ENCODE measurements at regions not wholly inside any gene's neighbourhood (a gene's known extent, or its start where the extent isn't known, plus 50 kb on each side); places are given as distances from the start of the nearest gene placed in this dataset.

GRCh38 chr2:78051480-78051879 lies 529.3 kb upstream of the LRRTM4 start:
- no peak for TF ChIP-seq POLR2A (IDR thresholded peaks at IDR 0.05)
- no peak for TF ChIP-seq CTCF (IDR thresholded peaks at IDR 0.05)
- intact Hi-C loops (cut with DNase I; ENCODE audit: low total_unique reads), result no loop called here
- WGBS, 2 donors, result 86 to 92% methylated on average over 5 of the region's 5 CpGs

GRCh38 chr2:78056976-78057375 lies 534.8 kb upstream of the LRRTM4 start:
- intact Hi-C loops (cut with DNase I; ENCODE audit: low total_unique reads), result no loop called here
- Histone ChIP-seq H3K27me3 (no peaks in the 10 kb centered on the region), H3K9me3 (no peaks in the 10 kb centered on the region)

More at GRCh38 chr2:78051480-78051879, 529.3 kb upstream of the LRRTM4 start:
- DNase-seq, result no peak
- Histone ChIP-seq H3K4me1 (no peaks in the 10 kb centered on the region), H3K36me3 (ENCODE audit: low read depth, missing control alignments) (no peaks in the 10 kb centered on the region), H3K27ac (no peak overlapping the region), H3K9me3 (no peaks in the 10 kb centered on the region), H3K4me3 (no peak overlapping the region), H3K27me3 (no peaks in the 10 kb centered on the region)

GRCh38 chr2:78061301-78061700 lies 539.1 kb upstream of the LRRTM4 start:
- WGBS, 2 donors, result 91 to 94% methylated on average over 2 of the region's 2 CpGs
- TF ChIP-seq POLR2A (IDR thresholded peaks at IDR 0.05) (no peak), CTCF (IDR thresholded peaks at IDR 0.05) (no peak)

More at GRCh38 chr2:78056976-78057375, 534.8 kb upstream of the LRRTM4 start:
- no peaks in the 10 kb centered on the region for H3K4me1 ChIP-seq
- TF ChIP-seq CTCF (IDR thresholded peaks at IDR 0.05) (no peak), POLR2A (IDR thresholded peaks at IDR 0.05) (no peak)
- no peak for DNase-seq
- no peaks in the 10 kb centered on the region for H3K36me3 ChIP-seq (ENCODE audit: low read depth, missing control alignments)
- H3K4me3 ChIP-seq, result no peak overlapping the region
- H3K27ac ChIP-seq, result no peak overlapping the region

GRCh38 chr2:78061732-78062131 lies 539.6 kb upstream of the LRRTM4 start:
- H3K27ac ChIP-seq, result no peak overlapping the region
- TF ChIP-seq CTCF (IDR thresholded peaks at IDR 0.05) (no peak), POLR2A (IDR thresholded peaks at IDR 0.05) (no peak)
- intact Hi-C loops (cut with DNase I; ENCODE audit: low total_unique reads), result no loop called here
- H3K4me3 ChIP-seq, result no peak overlapping the region
- DNase-seq, result no peak
- H3K27me3 ChIP-seq, result no peaks in the 10 kb centered on the region
- H3K36me3 ChIP-seq (ENCODE audit: low read depth, missing control alignments), result no peaks in the 10 kb centered on the region
- no peaks in the 10 kb centered on the region for H3K4me1 ChIP-seq
- H3K9me3 ChIP-seq, result no peaks in the 10 kb centered on the region
- WGBS, 2 donors, result 85 to 94% methylated on average over 5 of the region's 5 CpGs

More at GRCh38 chr2:78061301-78061700, 539.1 kb upstream of the LRRTM4 start:
- Histone ChIP-seq H3K27me3 (no peaks in the 10 kb centered on the region), H3K4me3 (no peak overlapping the region), H3K27ac (no peak overlapping the region), H3K4me1 (no peaks in the 10 kb centered on the region), H3K9me3 (no peaks in the 10 kb centered on the region), H3K36me3 (ENCODE audit: low read depth, missing control alignments) (no peaks in the 10 kb centered on the region)
- no peak for DNase-seq
- intact Hi-C loops (cut with DNase I; ENCODE audit: low total_unique reads), result no loop called here

- TF ChIP-seq CTCF (IDR thresholded peaks at IDR 0.05) (no peak), POLR2A (IDR thresholded peaks at IDR 0.05) (no peak)
- Histone ChIP-seq H3K4me1 (no peaks in the 10 kb centered on the region), H3K4me3 (no peak overlapping the region), H3K9me3 (no peaks in the 10 kb centered on the region), H3K27ac (no peak overlapping the region), H3K27me3 (no peaks in the 10 kb centered on the region), H3K36me3 (ENCODE audit: low read depth, missing control alignments) (no peaks in the 10 kb centered on the region)
- DNase-seq, result no peak
- intact Hi-C loops (cut with DNase I; ENCODE audit: low total_unique reads), result no loop called here
- WGBS, 2 donors, result 76 to 82% methylated on average over 2 of the region's 2 CpGs
Measured at GRCh38 chr2:78063246-78064020, 541.3 kb upstream of the LRRTM4 start.

All from testis (tissue), 2 donors.